IPS DF 6.9 (cell line): ENCODE measurements at regions not wholly inside any gene's neighbourhood (a gene's known extent, or its start where the extent isn't known, plus 50 kb on each side); places are given as distances from the start of the nearest gene placed in this dataset.

Experiments
- DNase-seq: peaks from one replicate; pipeline ENCODE4 v3.0.0-alpha.2; 2013; ENCODE audit warnings: low read depth, low spot score
- H3K27ac ChIP-seq: one replicate; pipeline ENCODE4 v1.5.1; 2013; ENCODE audit warnings: low read length, control low read depth
- H3K27me3 ChIP-seq: 2 replicates; pipeline ENCODE4 v1.6.1; 2013; ENCODE audit warnings: mild to moderate bottlenecking, low read length; ENCODE audit not compliant: control insufficient read depth, insufficient read depth
- H3K36me3 ChIP-seq: 2 replicates; pipeline ENCODE4 v1.6.1; 2013; ENCODE audit warnings: low read length; ENCODE audit not compliant: control insufficient read depth, insufficient read depth
- H3K4me1 ChIP-seq: 2 replicates; pipeline ENCODE4 v1.6.1; 2013; ENCODE audit warnings: low read length; ENCODE audit not compliant: control insufficient read depth, insufficient read depth
- H3K4me3 ChIP-seq: 2 replicates; pipeline ENCODE4 v1.5.1; 2013; ENCODE audit warnings: mild to moderate bottlenecking, low read length
- H3K9me3 ChIP-seq: 2 replicates; pipeline ENCODE4 v1.6.1; 2013; ENCODE audit warnings: low read length, inconsistent platforms; ENCODE audit not compliant: control insufficient read depth, insufficient read depth
- WGBS: extraction: QIAGEN DNeasy Blood & Tissue Kit; methylation state at CpG from one replicate; pipeline ENCODE4 v1.1.7; 2013; ENCODE audit warnings: mixed read lengths, missing lambda C conversion rate; ENCODE audit not compliant: insufficient read length, insufficient coverage; 5-methylcytosine and 5-hydroxymethylcytosine counted together

GRCh38 chr22:27122574-27122973, 465.2 kb downstream of the MIAT start:
- no peaks in the 10 kb centered on the region for H3K27me3 ChIP-seq
- no peaks in the 10 kb centered on the region for H3K4me1 ChIP-seq
- no peaks in the 10 kb centered on the region for H3K36me3 ChIP-seq
- no peak overlapping the region for H3K27ac ChIP-seq
- H3K9me3 ChIP-seq = no peaks in the 10 kb centered on the region
- H3K4me3 ChIP-seq = no peak overlapping the region
- no peak for DNase-seq
- WGBS = no CpG with 5 or more reads among the region's 11 CpGs

- no peak overlapping the region for H3K27ac ChIP-seq
- H3K4me3 ChIP-seq = no peak overlapping the region
- H3K4me1 ChIP-seq = no peaks in the 10 kb centered on the region
- H3K9me3 ChIP-seq = no peaks in the 10 kb centered on the region
- no peak for DNase-seq
- no peaks in the 10 kb centered on the region for H3K36me3 ChIP-seq
- WGBS = no CpG with 5 or more reads among the region's 1 CpG
- H3K27me3 ChIP-seq = no peaks in the 10 kb centered on the region
Measured at GRCh38 chr22:27123880-27124279, 466.5 kb downstream of the MIAT start.

- DNase-seq = no peak
- Histone ChIP-seq H3K4me1 (no peaks in the 10 kb centered on the region), H3K27ac (no peak overlapping the region), H3K36me3 (no peaks in the 10 kb centered on the region), H3K27me3 (no peaks in the 10 kb centered on the region), H3K9me3 (no peaks in the 10 kb centered on the region), H3K4me3 (no peak overlapping the region)
- WGBS = no CpG with 5 or more reads among the region's 16 CpGs
Measured at GRCh38 chr22:27124351-27124966, 467.1 kb downstream of the MIAT start.

GRCh38 chr22:27125539-27125938, 468.2 kb downstream of the MIAT start:
- H3K27me3 ChIP-seq = no peaks in the 10 kb centered on the region
- no peak for DNase-seq
- H3K4me1 ChIP-seq = no peaks in the 10 kb centered on the region
- H3K36me3 ChIP-seq = no peaks in the 10 kb centered on the region
- no peaks in the 10 kb centered on the region for H3K9me3 ChIP-seq
- no peak overlapping the region for H3K27ac ChIP-seq
- H3K4me3 ChIP-seq = no peak overlapping the region
- no CpG with 5 or more reads among the region's 3 CpGs for WGBS

GRCh38 chr22:27127911-27128310, 470.5 kb downstream of the MIAT start:
- WGBS = no CpG with 5 or more reads among the region's 5 CpGs
- Histone ChIP-seq H3K36me3 (no peaks in the 10 kb centered on the region), H3K4me1 (no peaks in the 10 kb centered on the region), H3K9me3 (no peaks in the 10 kb centered on the region), H3K27me3 (no peaks in the 10 kb centered on the region), H3K4me3 (no peak overlapping the region), H3K27ac (no peak overlapping the region)
- DNase-seq = no peak

GRCh38 chr22:27128461-27129085, 471.2 kb downstream of the MIAT start:
- no peaks in the 10 kb centered on the region for H3K4me1 ChIP-seq
- H3K27ac ChIP-seq = no peak overlapping the region
- no peaks in the 10 kb centered on the region for H3K9me3 ChIP-seq
- no peaks in the 10 kb centered on the region for H3K27me3 ChIP-seq
- H3K4me3 ChIP-seq = no peak overlapping the region
- DNase-seq = no peak
- WGBS = no CpG with 5 or more reads among the region's 9 CpGs
- no peaks in the 10 kb centered on the region for H3K36me3 ChIP-seq

- Histone ChIP-seq H3K36me3 (no peaks in the 10 kb centered on the region), H3K9me3 (no peaks in the 10 kb centered on the region), H3K4me1 (no peaks in the 10 kb centered on the region), H3K27me3 (no peaks in the 10 kb centered on the region), H3K4me3 (no peak overlapping the region), H3K27ac (no peak overlapping the region)
- no CpG with 5 or more reads among the region's 2 CpGs for WGBS
- DNase-seq = no peak
Measured at GRCh38 chr22:27129266-27129665, 471.9 kb downstream of the MIAT start.

- no peak overlapping the region for H3K27ac ChIP-seq
- no peaks in the 10 kb centered on the region for H3K36me3 ChIP-seq
- no peak overlapping the region for H3K4me3 ChIP-seq
- H3K4me1 ChIP-seq = no peaks in the 10 kb centered on the region
- no peaks in the 10 kb centered on the region for H3K27me3 ChIP-seq
- no CpG with 5 or more reads among the region's 4 CpGs for WGBS
- no peaks in the 10 kb centered on the region for H3K9me3 ChIP-seq
- DNase-seq = no peak
Measured at GRCh38 chr22:27130906-27131305, 473.5 kb downstream of the MIAT start.

- Histone ChIP-seq H3K27ac (no peak overlapping the region), H3K27me3 (no peaks in the 10 kb centered on the region), H3K4me3 (no peak overlapping the region), H3K4me1 (no peaks in the 10 kb centered on the region), H3K9me3 (no peaks in the 10 kb centered on the region), H3K36me3 (no peaks in the 10 kb centered on the region)
- no peak for DNase-seq
- WGBS = no CpG with 5 or more reads among the region's 4 CpGs
Measured at GRCh38 chr22:27131346-27131745, 474.0 kb downstream of the MIAT start.

- H3K27ac ChIP-seq = no peak overlapping the region
- no CpG with 5 or more reads among the region's 3 CpGs for WGBS
- DNase-seq = no peak
- H3K27me3 ChIP-seq = no peaks in the 10 kb centered on the region
- no peaks in the 10 kb centered on the region for H3K9me3 ChIP-seq
- H3K36me3 ChIP-seq = no peaks in the 10 kb centered on the region
- no peak overlapping the region for H3K4me3 ChIP-seq
- H3K4me1 ChIP-seq = no peaks in the 10 kb centered on the region
Measured at GRCh38 chr22:27132400-27132799, 475.0 kb downstream of the MIAT start.

- Histone ChIP-seq H3K27me3 (no peaks in the 10 kb centered on the region), H3K9me3 (no peaks in the 10 kb centered on the region), H3K4me3 (no peak overlapping the region), H3K36me3 (no peaks in the 10 kb centered on the region), H3K4me1 (no peaks in the 10 kb centered on the region), H3K27ac (no peak overlapping the region)
- no CpG with 5 or more reads among the region's 10 CpGs for WGBS
- no peak for DNase-seq
Measured at GRCh38 chr22:27133019-27133431, 475.6 kb downstream of the MIAT start.
